ENCODE measurements at regions not wholly inside any gene's neighbourhood (a gene's known extent, or its start where the extent isn't known, plus 50 kb on each side); places are given as distances from the start of the nearest gene placed in this dataset.

GRCh38 chrX:9231491-9231890, 197.6 kb upstream of the FAM9B start:
- Histone ChIP-seq H3K4me2 (ENCODE audit: insufficient read depth, low read length) (no peak overlapping the region), H3K27ac (ENCODE audit: low read depth, low read length) (no peak overlapping the region)
- no peak for DNase-seq (ENCODE audit: insufficient read length, low spot score, missing footprints)

GRCh38 chrX:9233141-9233540, 199.2 kb upstream of the FAM9B start:
- no peaks in the 10 kb centered on the region for H3K9me3 ChIP-seq (ENCODE audit: low read depth, low read length)
- H4K20me1 ChIP-seq (ENCODE audit: insufficient read depth, low read length): no peaks in the 10 kb centered on the region
- DNase-seq (ENCODE audit: insufficient read length, low spot score, missing footprints): no peak
- H3K79me2 ChIP-seq (ENCODE audit: insufficient read depth, low read length): no peaks in the 10 kb centered on the region
- H3K27ac ChIP-seq (ENCODE audit: low read depth, low read length): no peak overlapping the region
- H3K4me1 ChIP-seq (ENCODE audit: insufficient read depth, low read length): no peaks in the 10 kb centered on the region
- H3K36me3 ChIP-seq (ENCODE audit: insufficient read depth, low read length): no peaks in the 10 kb centered on the region
- no peak overlapping the region for H3K4me2 ChIP-seq (ENCODE audit: insufficient read depth, low read length)
- TF ChIP-seq CTCF (IDR thresholded peaks at IDR 0.05; ENCODE audit: extremely low read depth, low read depth, low read length): no peak
- H3K4me3 ChIP-seq (ENCODE audit: insufficient read depth, low read length): no peak overlapping the region
- no peaks in the 10 kb centered on the region for H3K27me3 ChIP-seq (ENCODE audit: insufficient read depth, low read length)
- H2AFZ ChIP-seq (ENCODE audit: low read length): no peak overlapping the region

More at GRCh38 chrX:9231491-9231890, 197.6 kb upstream of the FAM9B start:
- no peaks in the 10 kb centered on the region for H3K9me3 ChIP-seq (ENCODE audit: low read depth, low read length)
- H3K27me3 ChIP-seq (ENCODE audit: insufficient read depth, low read length): no peaks in the 10 kb centered on the region
- no peaks in the 10 kb centered on the region for H4K20me1 ChIP-seq (ENCODE audit: insufficient read depth, low read length)
- no peak overlapping the region for H3K4me3 ChIP-seq (ENCODE audit: insufficient read depth, low read length)
- H3K79me2 ChIP-seq (ENCODE audit: insufficient read depth, low read length): no peaks in the 10 kb centered on the region
- no peak overlapping the region for H2AFZ ChIP-seq (ENCODE audit: low read length)
- TF ChIP-seq CTCF (IDR thresholded peaks at IDR 0.05; ENCODE audit: extremely low read depth, low read depth, low read length): no peak
- H3K36me3 ChIP-seq (ENCODE audit: insufficient read depth, low read length): no peaks in the 10 kb centered on the region
- H3K4me1 ChIP-seq (ENCODE audit: insufficient read depth, low read length): no peaks in the 10 kb centered on the region

DNA sequence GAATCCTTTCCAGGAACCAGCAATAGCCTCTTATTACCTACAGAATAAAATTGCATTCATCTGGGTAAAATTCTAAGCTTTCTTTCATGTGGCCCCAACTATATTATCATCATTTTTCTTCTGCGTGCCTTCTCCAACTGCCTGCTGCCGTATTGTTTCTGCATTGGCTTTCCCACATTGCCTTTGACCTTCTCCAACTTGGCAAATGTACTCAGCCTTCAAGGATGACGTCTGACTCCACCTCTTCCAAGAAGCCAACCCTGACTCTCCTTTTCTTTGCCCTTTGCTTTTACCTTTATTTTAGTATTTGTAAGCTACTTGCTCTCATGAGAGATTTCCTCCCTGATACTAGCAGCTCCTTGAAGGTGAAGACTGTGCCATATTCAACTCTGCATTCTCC, 200.4 kb upstream of the FAM9B start:
- Histone ChIP-seq H3K79me2 (ENCODE audit: insufficient read depth, low read length) (no peaks in the 10 kb centered on the region), H3K4me1 (ENCODE audit: insufficient read depth, low read length) (no peaks in the 10 kb centered on the region), H3K4me2 (ENCODE audit: insufficient read depth, low read length) (no peak overlapping the region), H3K36me3 (ENCODE audit: insufficient read depth, low read length) (no peaks in the 10 kb centered on the region), H3K27ac (ENCODE audit: low read depth, low read length) (no peak overlapping the region), H3K4me3 (ENCODE audit: insufficient read depth, low read length) (no peak overlapping the region), H2AFZ (ENCODE audit: low read length) (no peak overlapping the region), H4K20me1 (ENCODE audit: insufficient read depth, low read length) (no peaks in the 10 kb centered on the region), H3K9me3 (ENCODE audit: low read depth, low read length) (no peaks in the 10 kb centered on the region), H3K27me3 (ENCODE audit: insufficient read depth, low read length) (no peaks in the 10 kb centered on the region)
- DNase-seq (ENCODE audit: insufficient read length, low spot score, missing footprints): no peak
- TF ChIP-seq CTCF (IDR thresholded peaks at IDR 0.05; ENCODE audit: extremely low read depth, low read depth, low read length): no peak

- no peak overlapping the region for H2AFZ ChIP-seq (ENCODE audit: low read length)
- DNase-seq (ENCODE audit: insufficient read length, low spot score, missing footprints): no peak
- TF ChIP-seq CTCF (IDR thresholded peaks at IDR 0.05; ENCODE audit: extremely low read depth, low read depth, low read length): no peak
- no peaks in the 10 kb centered on the region for H4K20me1 ChIP-seq (ENCODE audit: insufficient read depth, low read length)
- no peak overlapping the region for H3K4me3 ChIP-seq (ENCODE audit: insufficient read depth, low read length)
- H3K9me3 ChIP-seq (ENCODE audit: low read depth, low read length): no peaks in the 10 kb centered on the region
- no peak overlapping the region for H3K4me2 ChIP-seq (ENCODE audit: insufficient read depth, low read length)
- no peaks in the 10 kb centered on the region for H3K79me2 ChIP-seq (ENCODE audit: insufficient read depth, low read length)
- H3K4me1 ChIP-seq (ENCODE audit: insufficient read depth, low read length): no peaks in the 10 kb centered on the region
- H3K36me3 ChIP-seq (ENCODE audit: insufficient read depth, low read length): no peaks in the 10 kb centered on the region
- no peaks in the 10 kb centered on the region for H3K27me3 ChIP-seq (ENCODE audit: insufficient read depth, low read length)
- H3K27ac ChIP-seq (ENCODE audit: low read depth, low read length): no peak overlapping the region
These were observed 201.8 kb upstream of the FAM9B start for GRCh38 chrX:9235722-9236121.
